ENCODE measurements at regions not wholly inside any gene's neighbourhood (a gene's known extent, or its start where the extent isn't known, plus 50 kb on each side); places are given as distances from the start of the nearest gene placed in this dataset.

DNA sequence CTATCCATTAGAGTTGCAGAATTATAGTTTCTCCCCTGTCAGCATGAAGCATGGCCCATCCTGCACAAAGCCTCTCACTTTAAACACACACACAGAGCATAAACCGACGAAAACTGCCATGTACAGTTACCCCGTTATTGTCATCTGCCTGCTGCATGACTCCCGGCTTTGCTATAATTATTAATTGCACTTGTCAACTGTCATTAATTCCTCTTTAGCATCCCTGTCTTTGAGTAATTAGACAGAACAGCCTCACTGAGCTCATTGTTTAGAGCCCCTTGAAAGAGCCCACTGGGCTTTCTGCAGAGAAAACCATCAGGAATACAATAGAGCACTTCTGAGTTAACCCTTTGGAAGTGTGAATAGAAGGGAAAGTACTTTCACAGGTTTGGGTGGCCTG is 307.2 kb upstream of the SOX5 start:
- no peak overlapping the region for H3K4me3 ChIP-seq (ENCODE audit: low read depth, low read length)
- H3K27me3 ChIP-seq (ENCODE audit: insufficient read depth, low read length) = no peaks in the 10 kb centered on the region
- H2AFZ ChIP-seq (ENCODE audit: low read length, unreplicated experiment) = no peak overlapping the region
- H3K79me2 ChIP-seq (ENCODE audit: control insufficient read depth, insufficient read depth, low read length, unreplicated experiment) = no peaks in the 10 kb centered on the region
- no peaks in the 10 kb centered on the region for H3K4me1 ChIP-seq (ENCODE audit: control insufficient read depth, insufficient read depth, low read length, unreplicated experiment)
- no peaks in the 10 kb centered on the region for H3K36me3 ChIP-seq (ENCODE audit: insufficient read depth, low read length)
- no peak overlapping the region for H3K27ac ChIP-seq (ENCODE audit: low read depth, low read length)

- H3K36me3 ChIP-seq (ENCODE audit: insufficient read depth, low read length) = no peaks in the 10 kb centered on the region
- H3K4me1 ChIP-seq (ENCODE audit: control insufficient read depth, insufficient read depth, low read length, unreplicated experiment) = no peaks in the 10 kb centered on the region
- H3K27me3 ChIP-seq (ENCODE audit: insufficient read depth, low read length) = no peaks in the 10 kb centered on the region
- no peak overlapping the region for H3K27ac ChIP-seq (ENCODE audit: low read depth, low read length)
- no peaks in the 10 kb centered on the region for H3K79me2 ChIP-seq (ENCODE audit: control insufficient read depth, insufficient read depth, low read length, unreplicated experiment)
- no peak overlapping the region for H3K4me3 ChIP-seq (ENCODE audit: low read depth, low read length)
- H2AFZ ChIP-seq (ENCODE audit: low read length, unreplicated experiment) = no peak overlapping the region
Measured at GRCh38 chr12:24255920-24256665, 306.6 kb upstream of the SOX5 start.

DNA sequence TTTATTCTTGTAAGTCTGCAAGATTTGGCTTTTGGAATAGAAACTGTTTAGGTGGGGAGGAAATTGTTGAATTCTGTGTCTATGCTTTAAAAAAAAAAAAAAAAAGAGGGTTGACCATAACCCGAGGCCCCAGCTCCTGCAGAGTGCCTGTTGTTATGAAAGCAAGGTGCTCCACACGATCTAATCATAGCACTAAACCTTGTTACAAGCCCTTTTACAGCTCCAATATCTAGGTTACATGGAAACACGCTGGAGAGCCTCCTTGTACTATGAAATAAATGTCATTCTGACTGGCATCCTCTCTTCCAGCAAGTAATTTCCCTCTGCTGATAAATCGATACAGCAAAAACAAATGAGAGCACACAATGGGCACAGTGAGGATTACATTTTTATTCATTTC is 303.1 kb upstream of the SOX5 start:
- Histone ChIP-seq H3K79me2 (ENCODE audit: control insufficient read depth, insufficient read depth, low read length, unreplicated experiment) (no peaks in the 10 kb centered on the region), H3K4me1 (ENCODE audit: control insufficient read depth, insufficient read depth, low read length, unreplicated experiment) (no peaks in the 10 kb centered on the region), H3K4me3 (ENCODE audit: low read depth, low read length) (no peak overlapping the region), H3K36me3 (ENCODE audit: insufficient read depth, low read length) (no peaks in the 10 kb centered on the region), H3K27ac (ENCODE audit: low read depth, low read length) (no peak overlapping the region), H3K27me3 (ENCODE audit: insufficient read depth, low read length) (no peaks in the 10 kb centered on the region), H2AFZ (ENCODE audit: low read length, unreplicated experiment) (peak overlapping the region; percentile 3)

- Histone ChIP-seq H2AFZ (ENCODE audit: low read length, unreplicated experiment) (no peak overlapping the region), H3K27me3 (ENCODE audit: insufficient read depth, low read length) (no peaks in the 10 kb centered on the region), H3K4me3 (ENCODE audit: low read depth, low read length) (no peak overlapping the region), H3K4me1 (ENCODE audit: control insufficient read depth, insufficient read depth, low read length, unreplicated experiment) (no peaks in the 10 kb centered on the region), H3K79me2 (ENCODE audit: control insufficient read depth, insufficient read depth, low read length, unreplicated experiment) (no peaks in the 10 kb centered on the region), H3K27ac (ENCODE audit: low read depth, low read length) (no peak overlapping the region), H3K36me3 (ENCODE audit: insufficient read depth, low read length) (no peaks in the 10 kb centered on the region)
Measured at GRCh38 chr12:24246934-24247333, 297.5 kb upstream of the SOX5 start.

GRCh38 chr12:24246376-24246775 is 296.9 kb upstream of the SOX5 start:
- Histone ChIP-seq H3K79me2 (ENCODE audit: control insufficient read depth, insufficient read depth, low read length, unreplicated experiment) (no peaks in the 10 kb centered on the region), H3K36me3 (ENCODE audit: insufficient read depth, low read length) (no peaks in the 10 kb centered on the region), H3K27ac (ENCODE audit: low read depth, low read length) (no peak overlapping the region), H3K27me3 (ENCODE audit: insufficient read depth, low read length) (no peaks in the 10 kb centered on the region), H3K4me1 (ENCODE audit: control insufficient read depth, insufficient read depth, low read length, unreplicated experiment) (no peaks in the 10 kb centered on the region), H2AFZ (ENCODE audit: low read length, unreplicated experiment) (no peak overlapping the region), H3K4me3 (ENCODE audit: low read depth, low read length) (no peak overlapping the region)

DNA sequence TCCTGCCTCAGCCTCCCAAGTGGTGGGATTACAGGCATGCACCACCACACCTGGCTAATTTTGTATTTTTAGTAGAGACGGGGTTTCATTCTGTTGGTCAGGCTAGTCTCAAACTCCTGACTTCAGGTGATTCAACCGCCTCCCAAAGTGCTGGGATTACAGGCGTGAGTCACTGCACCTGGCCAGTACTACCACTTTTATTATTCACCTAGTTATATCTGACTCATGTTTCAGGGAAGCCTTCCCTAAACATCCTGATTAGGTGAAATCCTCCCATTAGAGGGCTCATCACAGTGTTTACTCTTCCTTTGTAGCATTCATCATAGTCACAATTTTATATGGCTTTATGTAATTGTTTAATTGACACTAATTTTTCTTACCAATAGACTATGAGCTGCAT is 295.3 kb upstream of the SOX5 start:
- Histone ChIP-seq H3K27me3 (ENCODE audit: insufficient read depth, low read length) (no peaks in the 10 kb centered on the region), H2AFZ (ENCODE audit: low read length, unreplicated experiment) (no peak overlapping the region), H3K36me3 (ENCODE audit: insufficient read depth, low read length) (no peaks in the 10 kb centered on the region), H3K79me2 (ENCODE audit: control insufficient read depth, insufficient read depth, low read length, unreplicated experiment) (no peaks in the 10 kb centered on the region), H3K4me3 (ENCODE audit: low read depth, low read length) (no peak overlapping the region), H3K27ac (ENCODE audit: low read depth, low read length) (no peak overlapping the region), H3K4me1 (ENCODE audit: control insufficient read depth, insufficient read depth, low read length, unreplicated experiment) (no peaks in the 10 kb centered on the region)

DNA sequence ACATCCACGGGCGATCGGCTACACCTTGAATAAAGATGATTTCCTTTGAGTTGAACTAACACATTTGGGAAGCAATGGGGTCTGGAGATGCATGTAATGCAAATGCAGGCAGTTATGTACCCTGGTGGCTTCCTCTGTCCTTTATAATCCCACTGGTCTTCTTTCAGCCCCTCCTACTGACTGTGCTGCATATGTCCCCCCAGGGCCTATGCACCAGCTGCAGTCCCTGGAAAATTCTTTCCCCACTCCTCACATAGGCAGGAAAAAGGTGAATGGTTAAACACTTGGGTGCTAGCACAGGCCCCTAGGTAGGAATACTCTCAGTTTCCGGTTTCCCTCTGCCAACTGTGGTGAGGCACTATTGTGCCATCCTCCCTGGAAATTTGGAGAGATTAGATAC is 294.8 kb upstream of the SOX5 start:
- no peak overlapping the region for H2AFZ ChIP-seq (ENCODE audit: low read length, unreplicated experiment)
- no peaks in the 10 kb centered on the region for H3K36me3 ChIP-seq (ENCODE audit: insufficient read depth, low read length)
- no peaks in the 10 kb centered on the region for H3K79me2 ChIP-seq (ENCODE audit: control insufficient read depth, insufficient read depth, low read length, unreplicated experiment)
- no peaks in the 10 kb centered on the region for H3K4me1 ChIP-seq (ENCODE audit: control insufficient read depth, insufficient read depth, low read length, unreplicated experiment)
- no peak overlapping the region for H3K27ac ChIP-seq (ENCODE audit: low read depth, low read length)
- no peak overlapping the region for H3K4me3 ChIP-seq (ENCODE audit: low read depth, low read length)
- H3K27me3 ChIP-seq (ENCODE audit: insufficient read depth, low read length) = no peaks in the 10 kb centered on the region

DNA sequence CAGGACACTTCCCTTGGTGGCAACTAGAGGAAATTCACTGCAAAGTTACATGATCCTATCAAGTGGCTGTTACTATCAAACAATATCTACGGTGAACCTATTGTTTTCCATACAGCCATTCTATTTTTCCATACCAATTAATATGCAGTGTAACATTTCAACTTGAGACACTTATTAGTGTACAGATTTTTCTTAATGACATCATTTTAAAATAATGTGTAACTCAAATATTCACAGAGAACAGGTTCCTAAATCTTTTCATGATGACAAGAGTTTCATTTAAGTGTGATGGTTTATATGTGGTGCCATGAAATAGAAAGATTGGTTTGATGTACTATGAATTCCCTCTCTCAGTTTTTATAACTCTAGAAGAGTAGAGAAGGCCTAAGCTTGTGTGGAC is 291.2 kb upstream of the SOX5 start:
- no peaks in the 10 kb centered on the region for H3K4me1 ChIP-seq (ENCODE audit: control insufficient read depth, insufficient read depth, low read length, unreplicated experiment)
- H3K79me2 ChIP-seq (ENCODE audit: control insufficient read depth, insufficient read depth, low read length, unreplicated experiment) = no peaks in the 10 kb centered on the region
- H2AFZ ChIP-seq (ENCODE audit: low read length, unreplicated experiment) = no peak overlapping the region
- no peaks in the 10 kb centered on the region for H3K27me3 ChIP-seq (ENCODE audit: insufficient read depth, low read length)
- H3K36me3 ChIP-seq (ENCODE audit: insufficient read depth, low read length) = no peaks in the 10 kb centered on the region
- no peak overlapping the region for H3K27ac ChIP-seq (ENCODE audit: low read depth, low read length)
- no peak overlapping the region for H3K4me3 ChIP-seq (ENCODE audit: low read depth, low read length)

DNA sequence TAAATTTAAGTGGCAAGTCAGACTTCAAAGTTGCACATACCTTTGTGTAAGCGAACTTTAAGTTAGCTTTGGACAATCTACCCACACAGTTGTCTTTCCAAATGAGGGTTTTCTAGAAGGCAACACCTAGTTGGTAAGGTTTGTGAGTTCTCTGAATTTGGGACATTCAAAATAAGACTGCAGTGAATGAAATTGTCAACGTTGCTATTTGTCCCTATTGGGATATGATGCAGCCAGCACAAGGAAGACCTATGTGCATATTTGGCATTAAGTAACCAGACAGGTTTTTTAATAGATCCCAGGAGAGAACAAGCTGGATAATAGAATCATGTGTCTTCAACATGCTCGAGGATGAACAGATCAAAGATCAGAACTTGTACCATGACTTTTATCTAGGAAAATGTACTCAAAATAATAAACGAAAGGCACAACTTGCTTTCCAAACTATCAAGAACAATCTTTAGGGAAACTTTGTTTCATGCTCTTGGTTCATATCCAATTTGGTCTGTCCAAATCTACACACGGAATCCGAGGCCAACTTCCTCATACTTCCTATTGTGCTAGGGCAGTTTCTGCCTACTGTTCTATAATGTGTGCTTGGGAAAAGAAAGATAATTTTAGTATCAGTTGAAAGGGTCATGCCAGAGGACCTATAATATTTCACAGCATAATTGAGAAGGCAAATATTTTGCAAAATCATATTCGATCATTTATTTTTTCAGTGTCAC is 284.2 kb upstream of the SOX5 start:
- Histone ChIP-seq H3K4me3 (ENCODE audit: low read depth, low read length) (no peak overlapping the region), H3K36me3 (ENCODE audit: insufficient read depth, low read length) (no peaks in the 10 kb centered on the region), H2AFZ (ENCODE audit: low read length, unreplicated experiment) (no peak overlapping the region), H3K27me3 (ENCODE audit: insufficient read depth, low read length) (no peaks in the 10 kb centered on the region), H3K27ac (ENCODE audit: low read depth, low read length) (no peak overlapping the region), H3K4me1 (ENCODE audit: control insufficient read depth, insufficient read depth, low read length, unreplicated experiment) (no peaks in the 10 kb centered on the region), H3K79me2 (ENCODE audit: control insufficient read depth, insufficient read depth, low read length, unreplicated experiment) (no peaks in the 10 kb centered on the region)

GRCh38 chr12:24232531-24232930 is 283.1 kb upstream of the SOX5 start:
- no peak overlapping the region for H3K27ac ChIP-seq (ENCODE audit: low read depth, low read length)
- peaks cover 4% of the 10 kb centered on the region for H3K4me1 ChIP-seq (ENCODE audit: control insufficient read depth, insufficient read depth, low read length, unreplicated experiment)
- H3K79me2 ChIP-seq (ENCODE audit: control insufficient read depth, insufficient read depth, low read length, unreplicated experiment) = no peaks in the 10 kb centered on the region
- no peaks in the 10 kb centered on the region for H3K27me3 ChIP-seq (ENCODE audit: insufficient read depth, low read length)
- H2AFZ ChIP-seq (ENCODE audit: low read length, unreplicated experiment) = no peak overlapping the region
- no peaks in the 10 kb centered on the region for H3K36me3 ChIP-seq (ENCODE audit: insufficient read depth, low read length)
- H3K4me3 ChIP-seq (ENCODE audit: low read depth, low read length) = no peak overlapping the region

DNA sequence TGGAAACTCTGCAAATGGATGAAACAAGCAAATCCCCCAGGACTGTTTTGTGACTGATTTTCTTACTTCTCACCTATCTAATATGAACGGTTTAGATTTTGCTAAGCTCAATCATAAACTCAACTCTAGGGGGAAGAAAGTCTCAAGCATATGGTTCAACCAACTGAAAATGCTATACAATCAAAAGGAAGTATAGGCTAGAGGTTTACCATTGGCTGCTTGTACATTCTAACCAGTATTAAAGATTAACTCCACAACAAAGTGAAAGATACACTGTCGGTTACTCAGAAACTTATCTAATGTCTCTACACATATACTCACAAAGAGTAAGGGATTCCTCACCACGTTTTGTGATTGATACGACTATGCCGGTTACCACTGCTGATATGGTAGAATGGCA is 281.8 kb upstream of the SOX5 start:
- H2AFZ ChIP-seq (ENCODE audit: low read length, unreplicated experiment) = no peak overlapping the region

More for the DNA sequence above, 281.8 kb upstream of the SOX5 start:
- no peaks in the 10 kb centered on the region for H3K36me3 ChIP-seq (ENCODE audit: insufficient read depth, low read length)
- H3K27ac ChIP-seq (ENCODE audit: low read depth, low read length) = no peak overlapping the region
- no peaks in the 10 kb centered on the region for H3K27me3 ChIP-seq (ENCODE audit: insufficient read depth, low read length)
- H3K79me2 ChIP-seq (ENCODE audit: control insufficient read depth, insufficient read depth, low read length, unreplicated experiment) = no peaks in the 10 kb centered on the region
- no peak overlapping the region for H3K4me3 ChIP-seq (ENCODE audit: low read depth, low read length)
- peaks cover 15% of the 10 kb centered on the region for H3K4me1 ChIP-seq (ENCODE audit: control insufficient read depth, insufficient read depth, low read length, unreplicated experiment)
